ENCODE measurements at regions not wholly inside any gene's neighbourhood (a gene's known extent, or its start where the extent isn't known, plus 50 kb on each side); places are given as distances from the start of the nearest gene placed in this dataset.
A peak's percentile ranks its signal among the peaks of the same experiment; 100 is the strongest.
"Not testable (repeated sequence)": the region's sequence is repeated elsewhere in the genome, so short reads cannot be mapped to it uniquely, and the experiment has no call there.

DNA sequence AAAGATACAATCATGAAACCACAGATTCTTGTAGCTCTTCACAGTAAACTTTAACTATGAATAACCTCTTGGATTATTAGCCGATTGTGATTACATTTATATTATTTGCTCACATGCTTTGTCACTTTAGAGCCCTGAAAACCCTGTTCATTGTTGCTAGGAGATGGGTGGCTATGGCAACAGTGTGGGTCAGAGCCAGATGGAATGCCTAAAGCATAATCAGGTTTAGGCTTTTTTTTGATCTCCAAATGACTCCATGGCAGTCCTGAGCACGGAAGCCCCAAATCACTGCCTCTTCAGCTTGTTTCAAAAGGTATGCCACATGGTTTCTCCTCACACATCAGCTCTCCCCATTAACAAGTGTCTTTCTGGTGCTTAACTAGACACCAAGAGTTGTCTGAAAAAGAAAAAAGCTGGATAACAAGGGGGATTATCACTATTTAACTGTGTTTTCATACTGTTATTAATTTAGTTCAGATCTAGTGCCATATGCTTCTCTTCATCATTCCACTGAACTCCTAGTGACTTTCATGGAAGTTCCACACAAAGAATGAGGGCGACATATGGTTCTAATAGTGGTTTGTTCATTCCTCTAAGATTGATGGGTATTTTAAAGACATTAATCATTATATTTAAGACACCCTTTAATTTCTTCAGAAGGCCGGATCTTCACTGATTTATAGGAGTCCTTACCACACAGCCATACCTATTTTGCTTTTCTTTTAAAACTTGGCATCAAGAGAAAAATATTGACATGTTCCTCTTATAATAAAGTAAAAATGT lies 88.8 kb upstream of the PAM start:
- no peak for DNase-seq

DNA sequence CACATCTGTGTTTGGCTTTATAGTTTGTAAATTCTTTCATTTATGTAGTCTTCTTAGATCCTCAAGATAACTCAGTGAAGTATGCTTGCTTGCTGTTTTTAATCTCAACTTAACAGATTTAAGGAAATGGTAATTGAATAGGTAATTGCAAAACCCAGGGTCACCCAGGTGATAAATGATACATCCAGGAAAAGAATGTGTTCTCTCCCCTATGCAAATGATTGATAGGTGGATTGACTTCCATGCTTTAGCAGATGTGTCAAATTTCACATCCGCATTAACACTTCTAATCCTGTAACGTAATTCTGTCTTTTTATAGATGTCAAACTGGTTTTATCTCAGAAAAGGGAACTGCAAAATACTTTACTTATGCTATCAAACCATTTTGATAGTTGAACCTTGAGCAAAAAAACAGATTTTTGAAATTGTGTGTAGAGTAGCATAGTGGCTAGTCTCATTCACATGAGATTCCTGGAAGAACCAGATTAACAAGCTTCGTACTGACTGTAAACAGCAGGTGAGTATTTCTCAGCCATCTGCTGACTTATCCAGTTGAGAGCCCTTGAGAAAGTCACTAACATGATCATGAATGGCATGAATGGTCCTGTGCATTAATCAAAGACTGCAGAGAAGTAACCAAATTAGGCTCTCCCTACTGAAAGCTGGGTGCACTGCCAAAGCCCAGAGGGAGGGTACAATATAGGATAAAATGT lies 86.7 kb upstream of the PAM start:
- no peak for DNase-seq

DNA sequence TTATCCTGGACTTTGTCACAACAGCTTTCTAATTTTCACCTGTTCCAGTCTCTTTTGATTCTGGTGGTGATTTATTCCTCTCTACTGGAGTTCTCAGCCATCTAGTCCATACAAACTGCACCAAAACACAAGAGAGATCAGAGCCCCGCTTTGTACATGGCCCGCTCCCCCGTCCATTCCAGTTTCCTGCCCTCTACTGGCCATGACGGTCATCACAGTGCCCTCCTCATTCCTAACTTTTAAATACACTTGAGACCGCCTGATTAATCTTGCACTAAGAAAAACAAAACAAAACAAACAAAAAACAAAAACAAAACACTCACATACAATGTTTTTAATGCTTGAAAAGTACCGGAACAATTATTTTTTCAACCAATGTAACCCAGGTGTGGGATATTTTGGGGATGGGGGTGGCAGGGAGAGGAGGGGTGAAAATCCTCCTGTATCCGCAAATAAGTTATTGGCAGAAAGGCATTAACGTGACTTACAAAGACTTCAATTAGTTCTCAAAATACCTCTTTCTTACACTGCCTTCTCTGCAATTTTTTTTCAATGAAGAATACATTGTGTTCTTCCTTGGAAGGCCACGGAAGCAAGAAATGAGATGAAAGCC lies 84.8 kb upstream of the PAM start:
- no peak for DNase-seq

DNA sequence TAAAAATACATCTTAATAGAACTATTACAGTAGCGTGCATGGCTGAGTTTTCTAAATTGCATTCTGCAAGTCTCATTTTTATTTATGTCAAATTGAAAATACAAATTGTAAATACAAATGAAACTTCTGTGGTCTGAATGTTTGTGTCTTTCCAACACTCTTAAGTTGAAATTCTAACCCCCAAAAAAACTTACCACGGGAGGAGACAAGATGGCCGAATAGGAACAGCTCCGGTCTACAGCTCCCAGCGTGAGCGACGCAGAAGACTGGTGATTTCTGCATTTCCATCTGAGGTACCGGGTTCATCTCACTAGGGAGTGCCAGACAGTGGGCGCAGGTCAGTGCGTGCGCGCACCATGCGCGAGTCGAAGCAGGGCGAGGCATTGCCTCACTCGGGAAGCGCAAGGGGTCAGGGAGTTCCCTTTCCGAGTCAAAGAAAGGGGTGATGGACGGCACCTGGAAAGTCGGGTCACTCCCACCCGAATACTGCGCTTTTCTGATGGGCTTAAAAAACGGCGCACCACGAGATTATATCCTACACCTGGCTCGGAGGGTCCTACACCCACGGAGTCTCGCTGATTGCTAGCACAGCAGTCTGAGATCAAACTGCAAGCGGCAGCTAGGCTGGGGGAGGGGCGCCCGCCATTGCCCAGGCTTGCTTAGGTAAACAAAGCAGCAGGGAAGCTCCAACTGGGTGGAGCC lies 83.9 kb upstream of the PAM start:
- DNase-seq, result not testable (repeated sequence)

DNA sequence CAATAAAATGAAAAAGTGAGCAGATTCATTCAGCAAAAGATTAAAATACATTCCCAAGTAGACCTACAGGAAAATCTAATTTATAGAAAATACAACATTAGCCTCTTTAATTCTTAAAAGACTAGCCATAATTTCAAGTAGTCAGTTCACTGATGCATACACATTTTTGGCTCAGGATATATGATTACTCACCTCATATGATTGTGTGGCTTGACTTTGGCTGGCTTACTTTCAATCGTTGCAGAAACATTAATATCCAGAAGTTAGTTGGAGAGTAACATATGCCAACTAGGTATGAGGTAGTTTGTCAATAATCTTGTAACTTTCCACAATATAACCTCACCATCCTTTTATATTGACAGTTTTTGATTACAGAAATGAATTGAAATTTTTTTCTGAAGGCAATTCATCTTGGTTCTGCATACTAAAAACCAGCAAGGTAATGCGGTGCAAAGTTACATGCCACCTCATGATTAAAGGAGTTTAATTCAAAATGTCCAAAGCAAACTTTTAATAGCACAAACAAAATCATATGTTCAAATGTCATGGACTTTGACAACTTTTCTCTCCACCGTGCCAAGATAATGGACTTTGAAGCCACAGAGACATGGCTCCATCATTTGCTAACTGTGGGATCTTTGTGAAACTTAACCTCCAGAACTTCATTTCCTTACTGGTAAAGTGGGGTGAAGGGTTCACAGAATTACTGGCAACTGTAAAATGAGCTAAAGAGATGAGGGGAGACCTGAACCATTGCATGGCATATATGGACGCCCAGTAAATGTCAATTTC lies 76.6 kb upstream of the PAM start:
- no peak for DNase-seq

DNA sequence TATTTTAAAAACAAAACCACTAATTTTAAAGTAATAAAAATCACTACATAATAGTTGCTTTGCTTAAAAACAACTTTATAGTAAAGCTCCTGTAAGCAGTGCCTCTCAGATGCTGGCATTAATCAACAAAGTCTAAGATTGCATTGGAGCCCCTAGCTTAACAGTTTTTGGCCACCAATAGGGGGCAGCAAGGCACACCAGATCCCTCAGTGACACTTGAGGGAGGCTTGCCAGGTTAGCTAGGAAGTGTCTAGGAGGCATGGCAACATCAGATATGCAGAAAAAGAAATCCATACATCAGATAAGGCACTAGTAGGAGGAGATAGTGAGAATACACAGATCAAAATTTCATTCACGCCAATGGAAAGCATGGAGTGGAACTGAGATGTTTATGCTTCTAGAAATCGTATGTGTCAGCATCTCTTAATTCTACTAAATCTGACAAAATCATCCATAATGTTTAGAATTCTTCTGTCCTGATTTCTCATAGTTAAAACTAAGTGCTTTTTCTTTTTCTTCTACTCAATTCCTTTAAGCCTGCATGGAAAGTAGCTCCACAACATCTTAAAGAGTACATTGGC lies 73.6 kb upstream of the PAM start:
- DNase-seq, result peak; percentile 52 to 60

DNA sequence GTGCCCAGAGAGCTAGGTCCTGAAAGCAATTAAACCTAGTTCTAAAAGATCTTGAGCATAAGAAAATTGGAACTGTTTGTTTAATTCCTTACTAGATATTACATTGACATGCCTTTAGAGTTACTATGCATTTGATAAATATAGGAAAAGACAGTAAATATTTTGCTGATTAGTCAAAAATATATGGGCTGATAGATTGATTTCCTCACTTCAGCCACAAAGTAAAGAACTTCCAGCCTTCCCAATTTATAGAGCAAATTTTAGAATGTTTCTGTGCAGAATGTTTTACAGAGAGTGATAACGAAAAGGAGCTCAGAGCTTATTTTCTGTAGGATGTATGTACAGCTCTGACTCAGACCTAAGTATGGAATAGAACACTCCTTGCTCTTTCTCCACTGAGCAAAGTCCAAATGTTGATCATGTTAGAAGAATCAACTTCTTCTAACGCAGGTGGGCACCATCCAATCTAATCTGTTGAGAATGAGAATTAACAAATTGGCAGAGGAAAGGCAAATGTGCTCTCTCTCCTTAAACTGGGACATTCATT lies 72.9 kb upstream of the PAM start:
- DNase-seq, result no peak

DNA sequence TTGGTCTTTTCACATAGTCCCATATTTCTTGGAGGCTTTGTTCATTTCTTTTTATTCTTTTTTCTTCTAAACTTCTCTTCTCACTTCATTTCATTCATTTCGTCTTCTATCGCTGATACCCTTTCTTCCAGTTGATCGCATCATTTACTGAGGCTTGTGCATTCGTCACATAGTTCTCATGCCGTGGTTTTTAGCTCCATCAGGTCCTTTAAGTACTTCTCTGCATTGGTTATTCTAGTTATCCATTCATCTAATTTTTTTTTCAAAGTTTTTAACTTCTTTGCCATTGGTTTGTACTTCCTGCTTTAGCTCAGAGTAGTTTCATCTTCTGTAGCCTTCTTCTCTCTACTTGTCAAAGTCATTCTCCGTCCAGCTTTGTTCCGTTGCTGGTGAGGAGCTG lies 67.0 kb upstream of the PAM start:
- not testable (repeated sequence) for DNase-seq

DNA sequence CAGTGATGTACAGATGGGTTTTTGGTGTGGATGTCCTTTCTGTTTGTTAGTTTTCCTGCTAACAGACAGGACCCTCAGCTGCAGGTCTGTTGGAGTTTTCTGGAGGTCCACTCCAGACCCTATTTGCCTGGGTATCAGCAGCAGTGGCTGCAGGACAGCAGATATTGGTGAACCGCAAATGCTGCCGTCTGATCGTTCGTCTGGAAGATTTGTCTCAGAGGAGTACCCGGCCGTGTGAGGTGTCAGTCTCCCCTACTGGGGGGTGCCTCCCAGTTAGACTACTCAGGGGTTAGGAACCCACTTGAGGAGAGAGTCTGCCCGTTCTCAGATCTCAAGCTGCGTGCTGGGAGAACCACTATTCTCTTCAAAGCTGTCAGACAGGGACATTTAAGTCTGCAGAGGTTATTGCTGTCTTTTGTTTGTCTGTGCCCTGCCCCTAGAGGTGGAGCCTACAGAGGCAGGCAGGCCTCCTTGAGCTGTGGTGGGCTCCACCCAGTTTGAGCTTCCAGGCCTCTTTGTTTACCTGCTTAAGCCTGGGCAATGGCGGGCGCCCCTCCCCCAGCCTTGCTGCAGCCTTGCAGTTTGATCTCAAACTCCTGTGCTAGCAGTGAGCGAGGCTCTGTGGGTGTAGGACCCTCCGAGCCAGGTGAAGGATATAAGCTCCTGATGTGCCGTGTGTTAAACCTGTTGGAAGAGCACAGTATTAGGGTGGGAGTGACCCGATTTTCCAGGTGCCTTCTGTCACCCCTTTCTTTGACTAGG lies 66.3 kb upstream of the PAM start:
- DNase-seq, result not testable (repeated sequence)

DNA sequence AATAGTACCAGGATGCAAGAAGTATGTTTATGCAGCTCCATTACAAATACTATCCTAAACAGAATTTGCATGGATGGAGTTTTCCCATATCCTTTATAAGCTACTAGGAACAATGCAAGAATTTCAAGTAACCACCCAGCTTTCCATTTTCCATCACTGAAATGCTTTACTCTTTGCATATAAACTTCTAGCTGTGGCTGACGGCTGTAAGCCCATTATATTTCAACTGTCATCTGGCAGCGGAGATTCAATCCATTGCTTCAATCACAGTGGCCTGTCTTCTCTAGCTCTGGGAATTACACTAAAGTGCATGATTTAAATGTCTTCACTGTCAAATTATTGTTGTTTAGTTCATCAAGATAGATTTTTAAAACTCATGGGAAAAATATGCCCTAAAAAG lies 64.2 kb upstream of the PAM start:
- DNase-seq, result no peak

DNA sequence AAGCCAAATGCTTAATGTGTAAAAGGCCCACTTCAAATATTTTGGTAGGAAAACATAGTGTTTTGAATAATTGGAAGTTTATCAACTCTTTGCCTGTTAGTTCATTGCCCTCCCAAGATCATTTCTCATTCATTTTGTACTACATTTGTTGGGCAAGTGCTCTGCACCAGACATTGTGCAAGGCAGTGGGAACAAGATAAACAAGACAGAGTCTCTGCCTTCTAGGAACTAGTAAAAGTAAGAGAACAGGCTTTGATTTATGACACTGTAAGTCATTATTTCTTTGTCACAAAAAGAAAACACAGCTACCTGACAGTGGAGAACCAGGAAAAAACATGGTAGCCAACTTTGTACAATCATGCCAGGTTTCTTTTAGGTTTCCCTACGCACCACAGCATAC lies 63.7 kb upstream of the PAM start:
- DNase-seq, result no peak

DNA sequence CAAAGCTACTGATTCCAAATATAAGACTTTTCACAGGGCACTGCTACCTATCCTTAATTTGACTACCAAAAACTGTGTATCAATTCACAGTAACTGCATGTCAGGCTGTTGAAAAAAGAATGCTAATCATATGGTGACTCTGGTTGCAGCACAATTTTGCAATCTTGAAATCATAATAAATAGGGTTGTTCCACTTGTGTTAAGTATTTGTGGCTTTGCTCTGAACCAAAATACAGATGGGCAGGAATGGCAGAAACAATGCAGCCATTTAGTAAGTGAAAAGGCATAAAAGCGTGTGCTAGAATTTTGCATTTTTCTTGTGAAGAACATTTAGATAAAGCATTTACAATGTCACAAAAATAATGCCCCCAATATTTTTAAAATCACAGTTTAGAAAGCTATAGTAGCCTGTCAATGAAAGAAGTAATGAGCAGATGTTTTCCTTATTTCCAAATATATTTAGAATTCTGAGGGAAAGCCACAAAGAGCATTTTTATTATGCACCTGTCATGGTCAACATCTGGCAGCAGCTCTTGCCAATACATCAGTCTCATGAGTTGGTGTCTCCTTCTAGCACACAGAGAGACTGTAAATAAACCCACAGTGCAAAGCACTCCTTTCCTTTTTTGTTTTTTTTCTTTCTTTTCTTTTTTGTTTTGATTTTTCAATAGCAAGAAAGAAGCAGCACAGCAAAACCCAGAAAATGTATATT lies 54.8 kb upstream of the PAM start:
- no peak for DNase-seq

DNA sequence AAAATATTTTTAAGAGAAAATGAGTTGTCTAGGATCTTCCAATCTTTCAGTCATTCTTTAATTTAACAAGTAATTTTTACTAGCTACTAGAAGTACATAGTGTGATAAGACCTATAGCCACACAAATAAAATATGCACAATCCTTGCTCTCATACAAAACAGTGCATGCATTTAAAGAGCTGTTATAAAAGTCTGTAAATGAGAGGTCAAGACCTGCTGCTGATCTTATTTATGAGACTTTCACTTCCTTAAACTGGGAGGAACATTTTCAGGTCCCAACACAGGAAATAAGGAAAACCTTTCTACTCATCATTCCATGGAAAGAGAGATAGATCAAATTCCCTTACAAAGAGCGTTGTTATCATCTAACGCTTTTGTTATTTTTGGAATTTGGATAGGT lies 54.2 kb upstream of the PAM start:
- no peak for DNase-seq

DNA sequence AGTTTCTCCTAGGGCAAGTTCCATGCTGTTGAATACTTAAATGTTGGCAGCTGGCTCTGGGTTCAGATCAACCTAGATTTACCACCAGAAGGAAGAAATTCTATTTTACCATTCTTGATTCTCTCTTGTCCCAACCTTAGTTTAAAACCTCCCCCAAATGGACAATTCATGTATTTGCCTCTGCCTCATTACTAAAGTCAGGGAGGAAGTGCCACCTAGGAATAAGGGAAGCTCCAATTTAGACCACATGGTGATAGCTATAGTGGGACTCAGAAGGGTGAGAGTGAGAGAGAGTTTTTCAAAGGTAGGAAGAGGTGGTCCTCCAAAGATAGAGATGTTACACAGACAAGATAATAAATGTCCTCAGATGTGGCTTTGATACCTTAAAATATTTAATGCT lies 53.4 kb upstream of the PAM start:
- DNase-seq, result no peak

All from stimulated activated CD4-positive, alpha-beta T cell treated with anti-CD3 and anti-CD28 coated beads, Interleukin-4, amount 100 ng/mL, for 4 hours (primary cell).